ENCODE measurements at regions not wholly inside any gene's neighbourhood (a gene's known extent, or its start where the extent isn't known, plus 50 kb on each side); places are given as distances from the start of the nearest gene placed in this dataset.

DNA sequence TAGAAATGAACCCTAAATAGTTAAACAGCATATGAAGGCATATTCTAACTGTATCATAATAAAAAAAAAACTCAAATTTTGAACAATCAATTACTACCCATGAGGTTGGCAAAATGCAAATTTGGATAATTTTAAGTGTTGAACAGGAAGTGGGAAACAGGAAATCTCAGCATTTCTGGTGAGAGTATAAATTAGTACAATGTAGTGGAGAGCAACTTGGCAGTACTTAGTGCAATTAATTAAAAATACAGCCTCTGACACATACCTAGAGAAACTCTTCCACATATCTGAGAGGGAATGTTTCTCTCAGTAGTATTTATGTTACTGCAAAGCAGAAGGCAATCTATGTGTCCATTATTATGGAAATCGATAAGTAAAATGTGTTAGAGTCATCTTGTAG lies 96.8 kb downstream of the TUSC7 start:
- no peak for DNase-seq (ENCODE audit: extremely low spot score)
- TF ChIP-seq NFRKB (IDR thresholded peaks at IDR 0.05) (no peak), LEF1 (IDR thresholded peaks at IDR 0.05; ENCODE audit: borderline replicate concordance) (no peak), CTBP1 (IDR thresholded peaks at IDR 0.05; ENCODE audit: borderline replicate concordance) (no peak), TARDBP (IDR thresholded peaks at IDR 0.05) (no peak)
- POLR2A ChIA-PET, result no interaction called here
- CTCF ChIA-PET, result no interaction called here

DNA sequence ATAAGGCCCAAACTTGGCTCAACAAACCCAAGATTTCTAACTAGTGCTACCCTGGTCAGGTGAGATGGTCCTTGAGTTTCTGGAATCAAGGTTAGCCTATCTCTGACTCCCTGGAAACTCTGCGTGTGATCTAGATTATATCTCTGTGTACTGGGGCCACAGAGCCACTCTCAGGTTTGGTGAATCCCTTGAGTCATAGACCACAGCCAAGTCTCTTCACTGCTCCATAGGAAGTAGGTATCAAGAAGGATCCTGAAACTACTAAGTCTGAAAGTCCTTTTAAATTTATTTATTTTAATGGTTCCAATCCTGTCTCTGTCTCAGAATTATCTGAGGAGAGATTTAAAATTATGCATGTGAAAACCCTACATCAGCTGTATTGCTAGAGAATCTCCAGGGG lies 99.1 kb downstream of the TUSC7 start:
- CTCF ChIA-PET, result no interaction called here
- TF ChIP-seq CTBP1 (IDR thresholded peaks at IDR 0.05; ENCODE audit: borderline replicate concordance), result no peak
- POLR2A ChIA-PET, result no interaction called here
- DNase-seq (ENCODE audit: extremely low spot score), result no peak

DNA sequence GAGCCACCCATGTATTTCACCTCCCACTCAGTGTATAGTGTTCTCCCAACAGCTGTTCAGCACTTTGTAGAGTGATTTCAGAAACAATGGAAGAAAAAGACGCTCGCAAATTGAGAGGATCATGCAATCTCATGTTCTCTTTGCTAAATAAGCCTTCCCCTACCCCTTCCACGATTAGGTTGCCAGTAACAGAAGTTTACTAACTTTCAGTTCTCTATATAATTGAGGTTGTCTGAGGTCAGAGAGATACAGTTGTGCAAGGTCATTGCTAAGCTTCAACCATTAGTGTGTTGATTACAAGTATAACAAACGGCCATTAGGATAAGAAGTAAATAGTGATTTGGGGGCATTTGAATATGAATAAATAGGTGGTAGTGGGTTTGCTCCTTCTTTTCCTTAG lies 99.6 kb downstream of the TUSC7 start:
- ChIA-PET POLR2A (no interaction called here), CTCF (no interaction called here)
- no peak for DNase-seq (ENCODE audit: extremely low spot score)
- TF ChIP-seq, protein P1, sequence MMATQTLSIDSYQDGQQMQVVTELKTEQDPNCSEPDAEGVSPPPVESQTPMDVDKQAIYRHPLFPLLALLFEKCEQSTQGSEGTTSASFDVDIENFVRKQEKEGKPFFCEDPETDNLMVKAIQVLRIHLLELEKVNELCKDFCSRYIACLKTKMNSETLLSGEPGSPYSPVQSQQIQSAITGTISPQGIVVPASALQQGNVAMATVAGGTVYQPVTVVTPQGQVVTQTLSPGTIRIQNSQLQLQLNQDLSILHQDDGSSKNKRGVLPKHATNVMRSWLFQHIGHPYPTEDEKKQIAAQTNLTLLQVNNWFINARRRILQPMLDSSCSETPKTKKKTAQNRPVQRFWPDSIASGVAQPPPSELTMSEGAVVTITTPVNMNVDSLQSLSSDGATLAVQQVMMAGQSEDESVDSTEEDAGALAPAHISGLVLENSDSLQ (IDR thresholded peaks at IDR 0.05), result no peak
- TF ChIP-seq ARNT (IDR thresholded peaks at IDR 0.05) (no peak), SP1 (IDR thresholded peaks at IDR 0.05) (no peak), SUZ12 (IDR thresholded peaks at IDR 0.05) (no peak), FOXA1 (IDR thresholded peaks at IDR 0.05) (no peak), ELF4 (IDR thresholded peaks at IDR 0.05) (no peak), L3MBTL2 (conservative IDR thresholded peaks at IDR 0.05) (no peak), CTBP1 (IDR thresholded peaks at IDR 0.05; ENCODE audit: borderline replicate concordance) (no peak), ZNF384 (IDR thresholded peaks at IDR 0.05) (no peak), LEF1 (IDR thresholded peaks at IDR 0.05; ENCODE audit: borderline replicate concordance) (no peak), NFRKB (IDR thresholded peaks at IDR 0.05) (no peak), FOXK2 (IDR thresholded peaks at IDR 0.05) (no peak), BHLHE40 (IDR thresholded peaks at IDR 0.05; ENCODE audit: borderline replicate concordance) (no peak), FOXM1 (IDR thresholded peaks at IDR 0.05; ENCODE audit: borderline replicate concordance) (no peak), TARDBP (IDR thresholded peaks at IDR 0.05) (no peak), HDGF (IDR thresholded peaks at IDR 0.05; ENCODE audit: borderline replicate concordance) (no peak)

DNA sequence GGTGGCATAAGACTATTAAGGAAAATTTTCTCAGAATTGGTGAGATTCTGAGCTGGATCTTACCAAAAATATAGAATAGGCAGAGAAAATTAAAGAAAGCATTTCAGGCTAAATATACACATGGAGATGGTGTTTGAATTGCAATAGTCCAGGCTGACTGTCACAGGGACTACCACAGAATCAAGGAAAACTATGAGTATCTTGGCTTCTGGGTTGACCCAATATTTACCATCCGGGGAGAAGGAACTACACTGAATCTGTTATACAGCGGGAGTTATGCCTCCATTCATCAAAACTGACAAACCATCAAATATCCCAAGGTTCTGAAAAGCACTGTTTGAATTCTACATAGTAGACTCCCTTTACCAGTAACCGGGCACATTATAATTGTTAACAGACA lies 102.2 kb downstream of the TUSC7 start:
- TF ChIP-seq SUZ12 (IDR thresholded peaks at IDR 0.05) (no peak), ARNT (IDR thresholded peaks at IDR 0.05) (no peak), BHLHE40 (IDR thresholded peaks at IDR 0.05; ENCODE audit: borderline replicate concordance) (no peak), ELF4 (IDR thresholded peaks at IDR 0.05) (no peak), FOXK2 (IDR thresholded peaks at IDR 0.05) (no peak), TARDBP (IDR thresholded peaks at IDR 0.05) (no peak), SP1 (IDR thresholded peaks at IDR 0.05) (no peak), NFRKB (IDR thresholded peaks at IDR 0.05) (no peak), FOXM1 (IDR thresholded peaks at IDR 0.05; ENCODE audit: borderline replicate concordance) (no peak)
- POLR2A ChIA-PET, result no interaction called here
- no peak for DNase-seq (ENCODE audit: extremely low spot score)
- CTCF ChIA-PET, result no interaction called here

DNA sequence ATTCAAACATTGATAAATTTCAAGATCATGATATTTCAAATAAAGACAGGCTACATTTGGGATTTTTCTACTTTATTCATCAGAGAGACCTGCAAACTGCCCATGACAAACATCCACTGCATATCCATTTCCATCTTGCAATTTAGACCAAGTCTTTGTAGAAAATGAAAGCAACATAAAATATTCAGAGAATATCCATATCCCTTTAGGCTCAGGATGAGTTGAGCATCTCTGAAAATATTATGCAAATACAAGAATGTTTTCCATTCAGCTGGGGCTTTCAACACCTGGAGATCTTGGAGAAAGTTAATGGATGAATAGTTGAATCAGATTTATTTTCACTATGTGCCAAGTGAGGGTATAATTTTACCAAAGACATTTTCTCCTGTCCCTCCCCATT lies 103.4 kb downstream of the TUSC7 start:
- no peak for DNase-seq (ENCODE audit: extremely low spot score)
- POLR2A ChIA-PET, result no interaction called here
- TF ChIP-seq CTBP1 (IDR thresholded peaks at IDR 0.05; ENCODE audit: borderline replicate concordance) (no peak), L3MBTL2 (conservative IDR thresholded peaks at IDR 0.05) (no peak), SUZ12 (IDR thresholded peaks at IDR 0.05) (no peak), ZNF384 (IDR thresholded peaks at IDR 0.05) (no peak), FOXK2 (IDR thresholded peaks at IDR 0.05) (no peak), LEF1 (IDR thresholded peaks at IDR 0.05; ENCODE audit: borderline replicate concordance) (no peak), FOXA1 (IDR thresholded peaks at IDR 0.05) (no peak), TARDBP (IDR thresholded peaks at IDR 0.05) (no peak), SP1 (IDR thresholded peaks at IDR 0.05) (no peak), BHLHE40 (IDR thresholded peaks at IDR 0.05; ENCODE audit: borderline replicate concordance) (no peak), HDGF (IDR thresholded peaks at IDR 0.05; ENCODE audit: borderline replicate concordance) (no peak), ELF4 (IDR thresholded peaks at IDR 0.05) (no peak), ARNT (IDR thresholded peaks at IDR 0.05) (no peak), NFRKB (IDR thresholded peaks at IDR 0.05) (no peak), FOXM1 (IDR thresholded peaks at IDR 0.05; ENCODE audit: borderline replicate concordance) (no peak)
- TF ChIP-seq, protein P1 (IDR thresholded peaks at IDR 0.05), result no peak
- CTCF ChIA-PET, result no interaction called here

DNA sequence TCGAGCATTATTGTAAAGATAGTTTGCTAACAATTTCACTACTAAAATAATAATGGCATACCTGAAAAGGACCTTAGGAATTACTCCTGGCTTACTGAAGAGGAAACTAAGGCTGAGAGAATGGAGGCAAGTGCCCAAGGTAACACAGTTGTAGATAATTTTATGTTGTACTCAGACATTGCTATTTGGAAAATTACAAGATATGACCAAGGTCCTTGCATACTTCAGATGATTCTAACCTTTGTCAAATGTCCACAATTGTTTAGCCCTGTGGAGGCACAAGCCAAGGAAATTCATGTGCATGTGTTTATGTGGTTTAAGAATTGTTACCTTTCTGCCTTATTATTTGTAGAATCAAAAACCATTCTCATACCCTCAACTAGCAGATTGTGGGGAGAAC lies 105.7 kb downstream of the TUSC7 start:
- no peak for DNase-seq (ENCODE audit: extremely low spot score)
- CTCF ChIA-PET, result no interaction called here
- no peak for TF ChIP-seq L3MBTL2 (conservative IDR thresholded peaks at IDR 0.05)
- no peak for TF ChIP-seq TARDBP (IDR thresholded peaks at IDR 0.05)
- no peak for TF ChIP-seq ELF4 (IDR thresholded peaks at IDR 0.05)
- no peak for TF ChIP-seq LEF1 (IDR thresholded peaks at IDR 0.05; ENCODE audit: borderline replicate concordance)
- TF ChIP-seq CTBP1 (IDR thresholded peaks at IDR 0.05; ENCODE audit: borderline replicate concordance), result no peak
- no peak for TF ChIP-seq SUZ12 (IDR thresholded peaks at IDR 0.05)
- TF ChIP-seq SP1 (IDR thresholded peaks at IDR 0.05), result no peak
- TF ChIP-seq FOXA1 (IDR thresholded peaks at IDR 0.05), result no peak
- TF ChIP-seq FOXM1 (IDR thresholded peaks at IDR 0.05; ENCODE audit: borderline replicate concordance), result no peak
- TF ChIP-seq ZNF384 (IDR thresholded peaks at IDR 0.05), result no peak
- TF ChIP-seq FOXK2 (IDR thresholded peaks at IDR 0.05), result no peak
- TF ChIP-seq HDGF (IDR thresholded peaks at IDR 0.05; ENCODE audit: borderline replicate concordance), result no peak
- no peak for TF ChIP-seq NFRKB (IDR thresholded peaks at IDR 0.05)
- no peak for TF ChIP-seq BHLHE40 (IDR thresholded peaks at IDR 0.05; ENCODE audit: borderline replicate concordance)
- TF ChIP-seq ARNT (IDR thresholded peaks at IDR 0.05), result no peak
- TF ChIP-seq, protein P1 (IDR thresholded peaks at IDR 0.05), result no peak
- POLR2A ChIA-PET, result no interaction called here
